Hippocampal formation (tissue), 2 donors: ENCODE measurements at regions not wholly inside any gene's neighbourhood (a gene's known extent, or its start where the extent isn't known, plus 50 kb on each side); places are given as distances from the start of the nearest gene placed in this dataset.

Source experiments
- DNase-seq, 2 donors: peaks; one replicate each; lab custom pipeline; 2025; lab: John Stamatoyannopoulos, UW

- no peak for DNase-seq
Measured at GRCh38 chr22:27283240-27283639, 518.3 kb downstream of the MN1 start.

GRCh38 chr22:27283714-27284113 is 517.8 kb downstream of the MN1 start:
- no peak for DNase-seq

- no peak for DNase-seq
Measured at GRCh38 chr22:27284324-27284723, 517.2 kb downstream of the MN1 start.

GRCh38 chr22:27286711-27287110 is 514.8 kb downstream of the MN1 start:
- no peak for DNase-seq

- DNase-seq = no peak
Measured at GRCh38 chr22:27292542-27293299, 508.8 kb downstream of the MN1 start.

GRCh38 chr22:27293721-27294445 is 507.7 kb downstream of the MN1 start:
- DNase-seq = no peak

GRCh38 chr22:27295040-27295439 is 506.5 kb downstream of the MN1 start:
- no peak for DNase-seq

- DNase-seq = no peak
Measured at GRCh38 chr22:27295605-27296004, 506.0 kb downstream of the MN1 start.

- DNase-seq = no peak
Measured at GRCh38 chr22:27296091-27296675, 505.4 kb downstream of the MN1 start.

- no peak for DNase-seq
Measured at GRCh38 chr22:27297125-27297524, 504.4 kb downstream of the MN1 start.

GRCh38 chr22:27298332-27298731 is 503.2 kb downstream of the MN1 start:
- no peak for DNase-seq

- no peak for DNase-seq
Measured at GRCh38 chr22:27298742-27299141, 502.8 kb downstream of the MN1 start.

GRCh38 chr22:27299181-27300085 is 502.1 kb downstream of the MN1 start:
- no peak for DNase-seq

GRCh38 chr22:27300536-27301285 is 500.8 kb downstream of the MN1 start:
- no peak for DNase-seq

- no peak for DNase-seq
Measured at GRCh38 chr22:27302501-27302900, 499.1 kb downstream of the MN1 start.

- no peak for DNase-seq
Measured at GRCh38 chr22:27303718-27304117, 497.8 kb downstream of the MN1 start.

GRCh38 chr22:27306771-27307170 is 494.8 kb downstream of the MN1 start:
- no peak for DNase-seq

- no peak for DNase-seq
Measured at GRCh38 chr22:27307545-27308247, 493.9 kb downstream of the MN1 start.

- DNase-seq = no peak
Measured at GRCh38 chr22:27308513-27308912, 493.0 kb downstream of the MN1 start.

GRCh38 chr22:27309697-27310096 is 491.9 kb downstream of the MN1 start:
- DNase-seq = no peak
